Ectodermal cell (in vitro differentiated cells): ENCODE measurements at regions not wholly inside any gene's neighbourhood (a gene's known extent, or its start where the extent isn't known, plus 50 kb on each side); places are given as distances from the start of the nearest gene placed in this dataset.

ENCODE experiments used
- H3K27ac ChIP-seq: 2 replicates; pipeline ENCODE4 v1.7.0; 2013; ENCODE audit warnings: mild to moderate bottlenecking, low read depth, low read length; ENCODE audit not compliant: insufficient read depth, poor library complexity, severe bottlenecking
- H3K27me3 ChIP-seq: 2 replicates; pipeline ENCODE4 v1.7.0; 2013; ENCODE audit warnings: mild to moderate bottlenecking, low read length; ENCODE audit not compliant: insufficient read depth, control insufficient read depth, poor library complexity, severe bottlenecking
- H3K36me3 ChIP-seq: one replicate; pipeline ENCODE4 v1.7.0; 2013; ENCODE audit warnings: low read length; ENCODE audit not compliant: control insufficient read depth, insufficient read depth
- H3K4me1 ChIP-seq: one replicate; pipeline ENCODE4 v1.7.0; 2013; ENCODE audit warnings: low read length; ENCODE audit not compliant: control insufficient read depth, insufficient read depth
- H3K4me3 ChIP-seq: 2 replicates; pipeline ENCODE4 v1.7.0; 2013; ENCODE audit warnings: low read depth, low read length, control low read depth; ENCODE audit not compliant: insufficient read depth
- H3K9me3 ChIP-seq: 2 replicates; pipeline ENCODE4 v1.7.0; 2013; ENCODE audit warnings: mild to moderate bottlenecking, low read length, moderate library complexity; ENCODE audit not compliant: control insufficient read depth
- WGBS, 2 experiments: methylation state at CpG; one replicate each; pipeline ENCODE4 v1.1.7; 2013; ENCODE audit warnings: missing lambda C conversion rate in 2 of 2; 5-methylcytosine and 5-hydroxymethylcytosine counted together

GRCh38 chr10:111481261-111481826, 404.5 kb downstream of the ADRA2A start:
- no peaks in the 10 kb centered on the region for H3K27me3 ChIP-seq
- no peaks in the 10 kb centered on the region for H3K9me3 ChIP-seq
- no peak overlapping the region for H3K27ac ChIP-seq
- no peaks in the 10 kb centered on the region for H3K4me1 ChIP-seq
- WGBS, 2 experiments: 92 to 96% methylated on average over 5 of the region's 5 CpGs
- no peak overlapping the region for H3K4me3 ChIP-seq
- no peaks in the 10 kb centered on the region for H3K36me3 ChIP-seq

DNA sequence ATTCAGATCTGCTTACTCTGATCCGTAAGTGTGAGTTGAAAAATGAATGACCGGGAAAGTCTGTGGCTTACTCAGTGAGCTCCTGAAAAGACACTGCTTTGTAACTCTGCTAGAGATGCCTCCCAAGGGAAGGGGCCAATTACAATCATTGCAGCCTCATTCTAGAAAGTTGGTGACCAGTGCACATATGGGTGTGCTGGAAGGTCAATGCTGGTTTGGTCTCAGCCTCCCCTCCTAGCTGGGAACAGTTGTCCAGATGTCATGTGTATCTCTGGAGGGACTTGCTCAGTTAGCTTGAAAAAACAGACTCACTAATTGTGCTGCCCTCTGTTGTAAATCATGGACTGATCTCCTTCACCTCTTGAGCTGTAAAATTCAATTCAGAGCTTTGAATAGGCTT, 405.0 kb downstream of the ADRA2A start:
- WGBS, 2 experiments: 92 to 95% methylated on average over 2 of the region's 2 CpGs
- Histone ChIP-seq H3K9me3 (no peaks in the 10 kb centered on the region), H3K27ac (no peak overlapping the region)

GRCh38 chr10:111482621-111483216, 405.9 kb downstream of the ADRA2A start:
- H3K9me3 ChIP-seq: no peaks in the 10 kb centered on the region
- H3K4me1 ChIP-seq: no peaks in the 10 kb centered on the region
- H3K4me3 ChIP-seq: no peak overlapping the region
- 94% methylated on average over 4 to 5 of the region's 5 CpGs for WGBS, 2 experiments
- no peaks in the 10 kb centered on the region for H3K27me3 ChIP-seq
- no peak overlapping the region for H3K27ac ChIP-seq
- H3K36me3 ChIP-seq: no peaks in the 10 kb centered on the region

More for the DNA sequence above, 405.0 kb downstream of the ADRA2A start:
- H3K36me3 ChIP-seq: no peaks in the 10 kb centered on the region
- no peaks in the 10 kb centered on the region for H3K4me1 ChIP-seq
- no peaks in the 10 kb centered on the region for H3K27me3 ChIP-seq
- no peak overlapping the region for H3K4me3 ChIP-seq

DNA sequence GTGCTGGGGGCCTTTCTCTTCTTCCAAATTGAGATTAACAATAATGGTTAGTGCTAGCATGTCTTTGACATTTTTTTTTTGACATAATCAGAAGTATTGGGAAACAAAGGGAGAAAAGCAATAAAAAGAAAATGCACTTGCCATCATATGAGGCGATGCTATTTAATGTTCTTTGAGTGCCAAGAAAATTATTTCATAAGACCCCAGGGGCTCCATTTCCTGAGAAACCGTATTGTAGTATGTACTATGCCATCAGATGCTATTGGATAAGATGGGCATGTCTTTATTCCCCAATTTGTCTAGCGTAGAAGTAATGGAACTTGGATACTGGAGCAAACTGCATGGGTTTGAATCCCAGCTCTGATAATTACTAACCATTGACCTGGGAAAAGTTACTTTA, 408.9 kb downstream of the ADRA2A start:
- Histone ChIP-seq H3K4me3 (no peak overlapping the region), H3K9me3 (peaks cover 3% of the 10 kb centered on the region), H3K27me3 (no peaks in the 10 kb centered on the region), H3K4me1 (no peaks in the 10 kb centered on the region), H3K36me3 (no peaks in the 10 kb centered on the region), H3K27ac (no peak overlapping the region)
- 92 to 94% methylated on average over 3 of the region's 3 CpGs for WGBS, 2 experiments

- Histone ChIP-seq H3K9me3 (peaks cover 3% of the 10 kb centered on the region), H3K4me3 (no peak overlapping the region), H3K27ac (no peak overlapping the region), H3K4me1 (no peaks in the 10 kb centered on the region), H3K27me3 (no peaks in the 10 kb centered on the region), H3K36me3 (no peaks in the 10 kb centered on the region)
- 93 to 97% methylated on average over 1 of the region's 1 CpG for WGBS, 2 experiments
Measured at GRCh38 chr10:111486346-111486745, 409.5 kb downstream of the ADRA2A start.

- no peak overlapping the region for H3K27ac ChIP-seq
- no peak overlapping the region for H3K4me3 ChIP-seq
- H3K4me1 ChIP-seq: no peaks in the 10 kb centered on the region
- no peaks in the 10 kb centered on the region for H3K27me3 ChIP-seq
- H3K36me3 ChIP-seq: no peaks in the 10 kb centered on the region
- 60 to 68% methylated on average over 2 of the region's 2 CpGs for WGBS, 2 experiments
- H3K9me3 ChIP-seq: peaks cover 3% of the 10 kb centered on the region
Measured at GRCh38 chr10:111488668-111489067, 411.8 kb downstream of the ADRA2A start.

DNA sequence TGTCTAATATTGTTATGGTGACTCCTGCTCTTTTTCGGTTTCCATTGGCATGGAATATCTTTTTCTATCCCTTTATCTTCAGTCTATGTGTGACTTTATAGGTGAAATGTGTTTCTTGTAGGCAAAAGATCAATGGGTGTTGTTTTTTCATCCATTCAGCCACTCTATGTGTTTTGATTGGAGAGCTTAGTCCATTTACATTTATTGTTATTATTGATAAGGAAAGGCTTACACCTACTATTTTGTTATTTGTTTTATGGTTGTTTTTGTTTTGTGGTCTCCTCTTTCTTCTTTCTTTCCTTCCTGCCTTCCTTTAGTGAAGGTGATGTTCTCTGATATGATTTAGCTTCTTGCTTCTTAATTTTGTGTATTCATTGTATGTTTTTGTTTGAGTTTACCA, 414.3 kb downstream of the ADRA2A start:
- Histone ChIP-seq H3K9me3 (peaks cover 3% of the 10 kb centered on the region), H3K27ac (no peak overlapping the region), H3K4me3 (no peak overlapping the region), H3K4me1 (no peaks in the 10 kb centered on the region), H3K36me3 (no peaks in the 10 kb centered on the region), H3K27me3 (no peaks in the 10 kb centered on the region)
- WGBS, 2 experiments: 82% methylated on average over 1 of the region's 1 CpG; no CpG with 5 or more reads in 1 of the 2 experiments

GRCh38 chr10:111493024-111493625, 416.3 kb downstream of the ADRA2A start:
- Histone ChIP-seq H3K27me3 (no peaks in the 10 kb centered on the region), H3K27ac (no peak overlapping the region), H3K4me1 (no peaks in the 10 kb centered on the region), H3K9me3 (peaks cover 3% of the 10 kb centered on the region), H3K4me3 (no peak overlapping the region), H3K36me3 (no peaks in the 10 kb centered on the region)
- WGBS, 2 experiments: 91 to 100% methylated on average over 2 of the region's 2 CpGs

DNA sequence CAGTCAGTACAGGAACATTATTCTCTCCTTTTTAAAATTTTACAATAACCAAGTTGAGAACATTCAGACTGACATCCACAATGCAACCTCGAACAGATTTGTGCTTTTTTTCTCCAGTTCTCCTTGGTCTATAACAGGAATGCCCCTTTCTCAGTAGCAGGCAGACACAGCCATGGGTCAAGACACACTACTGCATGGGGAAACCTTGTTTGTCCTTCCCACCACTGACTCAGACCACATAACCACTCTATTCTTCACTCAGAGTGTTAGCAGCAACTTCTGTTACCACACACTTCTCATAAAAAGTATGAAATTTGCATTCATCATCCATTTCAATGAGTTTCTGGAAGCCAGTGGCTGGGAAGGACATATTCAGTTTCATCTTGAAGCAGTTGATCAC, 421.7 kb downstream of the ADRA2A start:
- WGBS, 2 experiments: 91% methylated on average over 1 of the region's 1 CpG
- H3K27ac ChIP-seq: no peak overlapping the region
- H3K36me3 ChIP-seq: no peaks in the 10 kb centered on the region
- no peaks in the 10 kb centered on the region for H3K4me1 ChIP-seq
- H3K4me3 ChIP-seq: no peak overlapping the region
- H3K9me3 ChIP-seq: no peaks in the 10 kb centered on the region
- no peaks in the 10 kb centered on the region for H3K27me3 ChIP-seq

DNA sequence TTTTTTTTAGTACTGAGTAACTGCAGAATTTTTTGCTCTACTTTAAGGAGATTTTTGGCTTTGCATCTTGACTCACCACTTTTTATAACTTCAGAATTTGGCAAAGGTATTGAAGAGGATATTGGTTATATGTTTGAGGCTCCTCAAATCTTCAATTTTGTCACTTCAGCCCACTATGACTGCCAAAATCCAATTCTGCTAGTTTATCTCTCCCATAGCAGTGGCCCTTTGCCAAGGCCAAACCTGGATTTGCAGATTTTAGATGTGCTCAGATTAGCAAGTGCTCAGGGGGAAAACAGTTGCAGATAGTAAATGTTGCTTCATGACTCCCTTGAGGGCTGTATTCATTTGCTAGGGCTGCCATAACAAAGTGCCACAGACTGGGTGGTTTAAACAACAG, 427.5 kb downstream of the ADRA2A start:
- Histone ChIP-seq H3K4me3 (no peak overlapping the region), H3K27ac (no peak overlapping the region), H3K4me1 (no peaks in the 10 kb centered on the region), H3K9me3 (no peaks in the 10 kb centered on the region), H3K27me3 (no peaks in the 10 kb centered on the region), H3K36me3 (no peaks in the 10 kb centered on the region)
